BJ (cell line): ENCODE measurements at regions not wholly inside any gene's neighbourhood (a gene's known extent, or its start where the extent isn't known, plus 50 kb on each side); places are given as distances from the start of the nearest gene placed in this dataset.

Experiments
- CTCF ChIA-PET: fragments of 350-600 bp; formaldehyde crosslinking; extraction: SDS; loops from one replicate; lab custom pipeline; 2021; ENCODE audit warnings: antibody characterized with exemption, inconsistent platforms; lab: Yijun Ruan, JAX
- POLR2A ChIA-PET: fragments of 300-600 bp; sonication (Branson Sonifier 250); formaldehyde crosslinking; extraction: SDS; loops from one replicate; lab custom pipeline; 2021; ENCODE audit warnings: antibody characterized with exemption; lab: Charles Lee
- DNase-seq: peaks from one replicate; pipeline ENCODE4 v3.0.0-alpha.2; 2011; ENCODE audit warnings: low read depth
- H3K27me3 ChIP-seq: 2 replicates; pipeline ENCODE4 v1.6.0; 2011; ENCODE audit warnings: low read length; ENCODE audit not compliant: control insufficient read depth, insufficient read depth
- H3K36me3 ChIP-seq: 2 replicates; pipeline ENCODE4 v1.5.1; 2011; ENCODE audit warnings: low read length; ENCODE audit not compliant: control insufficient read depth, insufficient read depth
- H3K4me3 ChIP-seq: 2 replicates; pipeline ENCODE4 v1.5.1; 2011; ENCODE audit warnings: low read depth, mild to moderate bottlenecking, control low read depth, low read length
- CTCF ChIP-seq: IDR thresholded peaks from 2 replicates; pipeline ENCODE4 v1.5.1; 2011; ENCODE audit warnings: low read depth, mild to moderate bottlenecking, control low read depth, inconsistent platforms, low read length, moderate library complexity; ENCODE audit not compliant: insufficient read depth

- CTCF ChIA-PET = no interaction called here
- no peak for DNase-seq
- TF ChIP-seq CTCF = no peak
- no peak overlapping the region for H3K4me3 ChIP-seq
- POLR2A ChIA-PET = no interaction called here
- H3K36me3 ChIP-seq = no peaks in the 10 kb centered on the region
- H3K27me3 ChIP-seq = no peaks in the 10 kb centered on the region
These were observed 1692.0 kb downstream of the REEP3 start for GRCh38 chr10:65213170-65213569.

GRCh38 chr10:65219444-65219843, 1698.2 kb downstream of the REEP3 start:
- CTCF ChIA-PET = interaction anchor here (0.6 kb wide), 1 partner anchor 14 kb away, joined by 4 read pairs; no protein-coding TSS in a partner anchor
- no peaks in the 10 kb centered on the region for H3K36me3 ChIP-seq
- no peak for DNase-seq
- H3K27me3 ChIP-seq = no peaks in the 10 kb centered on the region
- no peak overlapping the region for H3K4me3 ChIP-seq
- POLR2A ChIA-PET = no interaction called here
- no peak for TF ChIP-seq CTCF

- CTCF ChIA-PET = no interaction called here
- TF ChIP-seq CTCF = no peak
- no peaks in the 10 kb centered on the region for H3K27me3 ChIP-seq
- H3K36me3 ChIP-seq = no peaks in the 10 kb centered on the region
- no peak for DNase-seq
- POLR2A ChIA-PET = no interaction called here
- H3K4me3 ChIP-seq = no peak overlapping the region
These were observed 1694.7 kb upstream of the LRRTM3 start for GRCh38 chr10:65231148-65231547.

GRCh38 chr10:65234261-65234660, 1691.6 kb upstream of the LRRTM3 start:
- no peak for TF ChIP-seq CTCF
- Histone ChIP-seq H3K36me3 (no peaks in the 10 kb centered on the region), H3K4me3 (no peak overlapping the region), H3K27me3 (no peaks in the 10 kb centered on the region)
- ChIA-PET POLR2A (no interaction called here), CTCF (no interaction called here)
- DNase-seq = no peak

- no peaks in the 10 kb centered on the region for H3K36me3 ChIP-seq
- no peak overlapping the region for H3K4me3 ChIP-seq
- no peak for DNase-seq
- POLR2A ChIA-PET = no interaction called here
- no peak for TF ChIP-seq CTCF
- H3K27me3 ChIP-seq = no peaks in the 10 kb centered on the region
- CTCF ChIA-PET = no interaction called here
These were observed 1690.6 kb upstream of the LRRTM3 start for GRCh38 chr10:65235266-65235665.
